HG03521 (cell line): ENCODE measurements at regions not wholly inside any gene's neighbourhood (a gene's known extent, or its start where the extent isn't known, plus 50 kb on each side); places are given as distances from the start of the nearest gene placed in this dataset.

Source experiments
- ATAC-seq: cut with Tn5 transposase; IDR thresholded peaks from one replicate; pipeline ENCODE4 v1.9.1; 2021; ENCODE audit warnings: mild to moderate bottlenecking, moderate library complexity; ENCODE audit not compliant: unreplicated experiment

DNA sequence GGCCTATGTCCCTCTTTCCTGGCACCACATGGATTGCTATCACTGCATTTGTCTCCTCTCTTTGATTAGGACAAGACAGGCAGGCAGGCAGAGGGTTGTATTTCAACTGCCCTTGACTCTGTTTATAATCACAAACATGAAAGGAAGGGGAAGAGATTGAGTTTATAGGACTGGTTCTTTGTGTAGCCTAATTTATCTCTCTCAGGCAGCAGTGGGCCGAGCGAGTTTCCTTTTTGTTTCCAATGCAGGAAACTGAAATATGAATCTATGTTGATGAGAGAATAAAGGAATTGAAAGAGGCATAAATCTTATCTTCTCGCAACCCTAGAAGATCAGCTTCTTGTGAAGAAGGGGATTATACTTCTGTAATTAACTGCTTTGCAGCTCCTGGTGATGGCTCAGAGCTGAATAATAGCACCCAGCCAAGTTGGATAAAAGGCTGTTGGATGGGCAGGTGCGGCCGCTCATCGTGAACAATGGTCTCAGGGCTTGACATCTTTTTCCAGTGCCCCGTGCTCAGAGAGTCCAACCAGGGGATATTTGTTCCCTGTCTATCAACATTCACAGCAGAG lies 80.6 kb upstream of the SYT13 start:
- ATAC-seq = no peak

- no peak for ATAC-seq
These were observed 79.9 kb upstream of the SYT13 start for GRCh38 chr11:45365961-45366618.

- no peak for ATAC-seq
These were observed 76.5 kb upstream of the SYT13 start for GRCh38 chr11:45362636-45363035.

- ATAC-seq = no peak
These were observed 75.4 kb upstream of the SYT13 start for GRCh38 chr11:45361551-45361950.

- ATAC-seq = no peak
These were observed 69.5 kb upstream of the SYT13 start for GRCh38 chr11:45355706-45356041.

DNA sequence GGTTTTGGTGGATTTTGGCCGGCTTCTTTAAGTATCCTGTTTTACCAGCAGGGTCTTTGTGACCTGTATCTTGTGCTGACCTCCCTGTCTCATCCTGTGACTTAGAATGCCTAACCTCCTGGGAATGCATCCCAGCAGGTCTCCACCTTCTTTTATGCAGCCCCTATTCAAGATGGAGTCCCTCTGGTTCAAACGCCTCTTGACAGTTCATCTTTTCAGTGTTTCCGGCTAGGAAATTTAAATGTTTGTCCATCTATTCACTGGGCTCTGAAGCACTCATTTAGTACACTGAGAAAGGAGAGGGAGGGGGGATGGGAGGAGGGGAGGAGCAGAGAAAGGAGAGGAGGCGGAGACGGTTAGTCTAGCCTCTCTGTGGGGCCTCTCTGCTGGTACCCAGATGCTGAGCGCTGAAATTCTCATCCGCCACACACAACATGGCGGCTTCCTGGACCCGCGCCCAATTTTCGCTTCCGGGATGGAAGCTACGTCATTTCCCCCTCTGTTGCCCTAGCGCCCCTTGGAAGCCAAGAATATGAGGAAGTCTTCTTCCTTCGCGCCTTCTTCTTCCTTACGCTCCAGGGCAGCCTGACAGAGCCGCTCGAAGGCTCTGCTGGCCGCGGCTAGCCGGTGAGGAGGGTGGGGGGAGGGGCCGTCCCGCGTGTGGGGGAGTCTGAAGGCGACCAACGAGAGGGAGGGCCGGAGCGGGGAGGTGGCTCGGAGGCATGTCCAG lies 69.0 kb upstream of the SYT13 start:
- ATAC-seq = peak; percentile 90

DNA sequence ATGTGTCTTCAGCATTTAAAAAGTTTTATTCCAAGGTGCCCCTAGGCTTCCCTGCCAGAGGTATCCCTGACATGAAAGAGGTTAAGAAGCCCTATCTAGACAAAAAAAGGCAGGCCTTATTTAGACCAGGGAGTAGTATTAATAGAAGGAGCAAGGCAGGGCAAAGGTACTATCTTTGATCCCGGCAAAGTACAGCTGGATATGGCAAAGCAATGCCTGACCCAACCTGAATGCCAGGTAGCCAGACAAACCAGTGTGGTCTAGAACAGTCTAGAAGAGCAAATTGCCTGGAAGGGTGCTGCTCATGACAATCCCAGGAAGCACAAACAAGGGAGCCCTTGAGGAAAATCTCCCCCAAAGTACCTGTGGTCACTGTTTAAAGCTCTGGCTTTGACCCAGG lies 62.6 kb upstream of the SYT13 start:
- no peak for ATAC-seq

GRCh38 chr11:45347348-45348082 lies 61.4 kb upstream of the SYT13 start:
- no peak for ATAC-seq

DNA sequence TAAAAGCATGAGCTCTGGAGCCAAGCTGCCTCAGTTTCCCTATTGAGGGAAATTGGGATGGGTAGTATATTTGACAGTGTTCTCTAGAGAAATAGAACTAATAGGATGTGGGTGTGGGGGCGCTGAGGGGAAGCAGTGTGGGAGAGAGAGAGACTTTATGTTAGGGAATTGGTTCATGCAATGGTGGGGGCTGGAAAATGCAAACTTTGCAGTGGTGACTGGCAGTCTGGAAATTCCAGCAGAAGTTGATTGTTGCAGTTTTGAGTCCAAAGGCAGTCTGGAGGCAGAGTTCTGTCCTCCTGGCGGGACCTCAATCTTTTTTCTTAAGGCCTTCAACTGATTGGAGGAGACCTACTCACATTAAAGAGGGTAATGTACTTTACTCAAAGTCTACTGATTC lies 59.4 kb upstream of the SYT13 start:
- no peak for ATAC-seq

GRCh38 chr11:45344028-45344427 lies 57.9 kb upstream of the SYT13 start:
- ATAC-seq = no peak

- ATAC-seq = no peak
These were observed 57.3 kb upstream of the SYT13 start for GRCh38 chr11:45343444-45343843.

- ATAC-seq = no peak
These were observed 55.2 kb upstream of the SYT13 start for GRCh38 chr11:45341372-45341771.

GRCh38 chr11:45339729-45340519 lies 53.8 kb upstream of the SYT13 start:
- ATAC-seq = peak; percentile 95

GRCh38 chr11:45337583-45338360 lies 51.6 kb upstream of the SYT13 start:
- ATAC-seq = no peak

GRCh38 chr11:45336136-45336535 lies 50.0 kb upstream of the SYT13 start:
- no peak for ATAC-seq
